ENCODE measurements at regions not wholly inside any gene's neighbourhood (a gene's known extent, or its start where the extent isn't known, plus 50 kb on each side); places are given as distances from the start of the nearest gene placed in this dataset.

DNA sequence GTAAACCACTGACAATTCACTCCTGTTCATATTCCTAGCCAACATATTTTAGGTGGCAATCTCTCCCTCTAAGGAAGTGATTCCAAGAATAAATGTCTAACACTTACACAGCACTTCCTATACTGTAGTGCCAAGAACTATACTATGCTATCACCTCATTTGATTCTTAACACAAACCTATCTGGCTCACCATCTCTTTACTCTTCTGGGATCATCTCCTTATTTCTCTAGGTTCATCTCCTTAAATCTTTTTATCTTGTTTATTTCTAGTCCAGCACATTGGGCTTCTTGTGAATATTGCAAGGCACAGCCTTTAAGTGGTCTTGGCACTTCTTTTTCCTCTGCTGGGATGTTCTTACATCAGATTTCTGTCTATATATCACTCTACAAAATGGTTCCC lies 366.3 kb downstream of the SLITRK6 start:
- ATAC-seq = no peak
- no peak for TF ChIP-seq EP300 (IDR thresholded peaks at IDR 0.05)
- TF ChIP-seq, protein P1, sequence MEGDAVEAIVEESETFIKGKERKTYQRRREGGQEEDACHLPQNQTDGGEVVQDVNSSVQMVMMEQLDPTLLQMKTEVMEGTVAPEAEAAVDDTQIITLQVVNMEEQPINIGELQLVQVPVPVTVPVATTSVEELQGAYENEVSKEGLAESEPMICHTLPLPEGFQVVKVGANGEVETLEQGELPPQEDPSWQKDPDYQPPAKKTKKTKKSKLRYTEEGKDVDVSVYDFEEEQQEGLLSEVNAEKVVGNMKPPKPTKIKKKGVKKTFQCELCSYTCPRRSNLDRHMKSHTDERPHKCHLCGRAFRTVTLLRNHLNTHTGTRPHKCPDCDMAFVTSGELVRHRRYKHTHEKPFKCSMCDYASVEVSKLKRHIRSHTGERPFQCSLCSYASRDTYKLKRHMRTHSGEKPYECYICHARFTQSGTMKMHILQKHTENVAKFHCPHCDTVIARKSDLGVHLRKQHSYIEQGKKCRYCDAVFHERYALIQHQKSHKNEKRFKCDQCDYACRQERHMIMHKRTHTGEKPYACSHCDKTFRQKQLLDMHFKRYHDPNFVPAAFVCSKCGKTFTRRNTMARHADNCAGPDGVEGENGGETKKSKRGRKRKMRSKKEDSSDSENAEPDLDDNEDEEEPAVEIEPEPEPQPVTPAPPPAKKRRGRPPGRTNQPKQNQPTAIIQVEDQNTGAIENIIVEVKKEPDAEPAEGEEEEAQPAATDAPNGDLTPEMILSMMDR (IDR thresholded peaks at IDR 0.05) = no peak
- no peak for TF ChIP-seq POLR2A (IDR thresholded peaks at IDR 0.05)
- no peak for TF ChIP-seq POLR2AphosphoS5 (IDR thresholded peaks at IDR 0.05)
- H3K4me1 ChIP-seq = no peaks in the 10 kb centered on the region
- H3K9me3 ChIP-seq = no peaks in the 10 kb centered on the region
- H3K36me3 ChIP-seq = no peaks in the 10 kb centered on the region
- no peaks in the 10 kb centered on the region for H3K27me3 ChIP-seq
- H3K27ac ChIP-seq = no peak overlapping the region
- H3K4me3 ChIP-seq = no peak overlapping the region

DNA sequence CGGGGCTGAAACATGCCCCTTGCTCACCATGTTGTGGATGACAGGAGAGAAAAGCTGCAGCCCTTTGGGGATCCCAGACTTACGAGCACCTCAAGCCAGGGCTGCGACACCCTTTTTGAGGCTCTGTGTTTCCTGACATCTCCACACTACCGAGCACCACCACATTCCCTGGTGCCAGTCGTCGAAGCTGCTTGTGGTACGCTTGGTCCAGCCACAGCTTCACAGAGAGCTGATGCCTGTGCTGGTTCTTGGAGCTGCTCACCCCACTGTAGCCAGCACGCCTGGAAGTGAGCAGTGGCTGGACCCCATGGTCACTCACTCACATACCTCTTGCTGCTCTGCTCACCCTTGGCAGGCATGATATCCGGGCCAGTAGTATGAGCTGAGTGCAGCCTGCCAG lies 367.5 kb downstream of the SLITRK6 start:
- ATAC-seq = no peak
- no peaks in the 10 kb centered on the region for H3K36me3 ChIP-seq
- WGBS, 2 donors (ENCODE audit: low coverage in 1 of 2) = 100% methylated on average over 1 of the region's 9 CpGs; no CpG with 5 or more reads in 1 of the 2 donors

DNA sequence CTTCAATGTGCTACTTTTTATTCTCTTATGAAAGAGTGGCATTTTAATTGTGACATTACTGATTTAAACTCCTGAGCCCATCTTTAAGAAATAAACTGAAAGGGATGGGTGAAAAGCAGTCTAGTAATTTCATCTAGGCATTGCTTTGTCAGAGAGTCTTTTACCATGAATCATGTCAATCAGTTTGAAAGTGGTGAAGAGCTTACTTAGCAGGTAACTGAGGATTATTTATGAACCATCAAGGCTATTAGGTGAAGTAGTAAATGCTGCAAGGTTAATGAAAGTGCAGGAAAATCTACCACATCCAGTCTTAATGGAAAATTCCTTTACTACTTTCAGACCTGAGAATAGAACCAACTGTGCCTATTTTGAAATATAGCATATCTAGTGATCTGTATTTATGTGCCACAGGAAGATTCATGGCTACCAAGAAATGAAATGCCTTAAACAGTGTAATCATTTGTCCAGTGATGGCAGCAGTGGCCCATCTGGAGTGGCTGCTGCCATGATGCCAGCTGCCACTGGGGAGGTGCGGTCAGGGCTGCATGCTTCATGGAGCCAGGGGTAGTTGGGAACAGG lies 368.9 kb downstream of the SLITRK6 start:
- no peak overlapping the region for H3K27ac ChIP-seq
- WGBS, 2 donors (ENCODE audit: low coverage in 1 of 2) = 100% methylated on average over 1 of the region's 1 CpG; no CpG with 5 or more reads in 1 of the 2 donors
- H3K9me3 ChIP-seq = no peaks in the 10 kb centered on the region
- no peak for TF ChIP-seq EP300 (IDR thresholded peaks at IDR 0.05)
- TF ChIP-seq POLR2A (IDR thresholded peaks at IDR 0.05) = no peak
- TF ChIP-seq, protein P1 (IDR thresholded peaks at IDR 0.05) = no peak
- no peak for TF ChIP-seq POLR2AphosphoS5 (IDR thresholded peaks at IDR 0.05)
- ATAC-seq = no peak
- H3K4me1 ChIP-seq = no peaks in the 10 kb centered on the region
- H3K4me3 ChIP-seq = no peak overlapping the region
- no peaks in the 10 kb centered on the region for H3K36me3 ChIP-seq
- no peaks in the 10 kb centered on the region for H3K27me3 ChIP-seq

More for the DNA sequence above, 367.5 kb downstream of the SLITRK6 start:
- Histone ChIP-seq H3K27ac (no peak overlapping the region), H3K27me3 (no peaks in the 10 kb centered on the region), H3K4me1 (no peaks in the 10 kb centered on the region), H3K4me3 (no peak overlapping the region), H3K9me3 (no peaks in the 10 kb centered on the region)
- TF ChIP-seq POLR2A (IDR thresholded peaks at IDR 0.05) = no peak
- TF ChIP-seq POLR2AphosphoS5 (IDR thresholded peaks at IDR 0.05) = no peak
- TF ChIP-seq, protein P1 (IDR thresholded peaks at IDR 0.05) = no peak
- TF ChIP-seq EP300 (IDR thresholded peaks at IDR 0.05) = no peak

DNA sequence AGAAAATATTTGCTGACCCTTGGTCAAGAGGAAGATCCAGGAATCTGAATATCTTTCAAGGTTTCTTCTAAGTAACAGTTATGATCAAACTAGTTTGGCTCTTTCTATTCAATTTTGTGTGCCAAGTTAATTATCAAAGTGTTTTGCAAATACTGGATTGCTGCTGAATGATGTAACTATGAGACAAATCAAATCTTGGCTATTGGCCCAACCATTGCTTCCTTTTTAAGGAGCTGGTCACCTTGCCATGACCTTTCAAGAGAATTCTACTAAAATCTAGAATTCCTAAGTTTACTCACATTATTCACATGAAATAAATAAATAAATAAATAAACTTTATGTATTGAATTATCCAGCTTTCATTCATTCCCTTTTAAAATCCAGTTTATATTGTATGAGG lies 371.8 kb downstream of the SLITRK6 start:
- H3K27me3 ChIP-seq = no peaks in the 10 kb centered on the region
- TF ChIP-seq POLR2AphosphoS5 (IDR thresholded peaks at IDR 0.05) (no peak), EP300 (IDR thresholded peaks at IDR 0.05) (no peak), POLR2A (IDR thresholded peaks at IDR 0.05) (no peak)
- TF ChIP-seq, protein P1 (IDR thresholded peaks at IDR 0.05) = no peak
- no peak overlapping the region for H3K4me3 ChIP-seq
- no peak for ATAC-seq
- no peaks in the 10 kb centered on the region for H3K36me3 ChIP-seq
- H3K4me1 ChIP-seq = no peaks in the 10 kb centered on the region
- no peaks in the 10 kb centered on the region for H3K9me3 ChIP-seq
- H3K27ac ChIP-seq = no peak overlapping the region

DNA sequence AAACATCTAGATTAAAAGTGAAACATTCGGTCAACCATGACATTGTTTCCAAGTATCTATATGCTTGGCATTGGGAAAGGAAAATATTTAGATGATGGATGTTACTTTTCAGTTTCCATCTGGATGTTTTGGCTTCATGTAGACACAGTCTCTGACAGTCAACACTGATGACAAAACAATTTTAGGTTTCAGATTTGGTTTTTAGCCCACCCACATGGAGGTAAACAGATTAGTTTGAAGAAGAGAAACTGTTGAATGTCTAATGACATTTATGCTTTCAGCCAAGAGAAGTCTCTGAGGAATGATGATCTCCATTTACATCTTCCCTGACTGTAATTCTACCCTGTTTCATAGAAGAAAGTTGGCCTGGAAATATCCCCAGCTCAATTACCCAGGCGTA lies 379.1 kb downstream of the SLITRK6 start:
- Histone ChIP-seq H3K4me1 (no peaks in the 10 kb centered on the region), H3K36me3 (no peaks in the 10 kb centered on the region), H3K4me3 (no peak overlapping the region), H3K9me3 (no peaks in the 10 kb centered on the region), H3K27me3 (no peaks in the 10 kb centered on the region), H3K27ac (no peak overlapping the region)
- ATAC-seq = no peak
- 80 to 84% methylated on average over 2 of the region's 2 CpGs for WGBS, 2 donors (ENCODE audit: low coverage in 1 of 2)
- TF ChIP-seq, protein P1 (IDR thresholded peaks at IDR 0.05) = no peak
- no peak for TF ChIP-seq POLR2AphosphoS5 (IDR thresholded peaks at IDR 0.05)
- TF ChIP-seq EP300 (IDR thresholded peaks at IDR 0.05) = no peak
- TF ChIP-seq POLR2A (IDR thresholded peaks at IDR 0.05) = no peak
